NT2/D1 (cell line): ENCODE measurements at regions not wholly inside any gene's neighbourhood (a gene's known extent, or its start where the extent isn't known, plus 50 kb on each side); places are given as distances from the start of the nearest gene placed in this dataset.

Source experiments
- SUZ12 ChIP-seq: IDR thresholded peaks from 2 replicates; pipeline ENCODE4 v1.6.1; 2011; ENCODE audit not compliant: insufficient read length, insufficient read depth; ENCODE audit errors: extremely low read depth
- YY1 ChIP-seq: IDR thresholded peaks from 2 replicates; pipeline ENCODE4 v1.6.1; 2011; ENCODE audit not compliant: insufficient read length, insufficient read depth
- ZNF274 ChIP-seq: IDR thresholded peaks from 2 replicates; pipeline ENCODE4 v1.6.1; 2011; ENCODE audit warnings: mild to moderate bottlenecking, low read depth, low read length

GRCh38 chr3:191066669-191067068 lies 132.4 kb upstream of the OSTN start:
- TF ChIP-seq ZNF274: no peak
- no peak for TF ChIP-seq YY1
- no peak for TF ChIP-seq SUZ12
